Stimulated activated CD8-positive, alpha-beta memory T cell treated with anti-CD3 and anti-CD28 coated beads, Interleukin-7, amount 100 ng/mL, for 48 hours (primary cell): ENCODE measurements at regions not wholly inside any gene's neighbourhood (a gene's known extent, or its start where the extent isn't known, plus 50 kb on each side); places are given as distances from the start of the nearest gene placed in this dataset.
"Not testable (repeated sequence)": the region's sequence is repeated elsewhere in the genome, so short reads cannot be mapped to it uniquely, and the experiment has no call there.

Experiments
- DNase-seq, 2 donors: peaks; one replicate each; pipeline ENCODE4 v3.0.0-alpha.2; 2020; ENCODE audit warnings: low read depth in 1 of 2; ENCODE audit errors: extremely low read depth in 1 of 2

DNA sequence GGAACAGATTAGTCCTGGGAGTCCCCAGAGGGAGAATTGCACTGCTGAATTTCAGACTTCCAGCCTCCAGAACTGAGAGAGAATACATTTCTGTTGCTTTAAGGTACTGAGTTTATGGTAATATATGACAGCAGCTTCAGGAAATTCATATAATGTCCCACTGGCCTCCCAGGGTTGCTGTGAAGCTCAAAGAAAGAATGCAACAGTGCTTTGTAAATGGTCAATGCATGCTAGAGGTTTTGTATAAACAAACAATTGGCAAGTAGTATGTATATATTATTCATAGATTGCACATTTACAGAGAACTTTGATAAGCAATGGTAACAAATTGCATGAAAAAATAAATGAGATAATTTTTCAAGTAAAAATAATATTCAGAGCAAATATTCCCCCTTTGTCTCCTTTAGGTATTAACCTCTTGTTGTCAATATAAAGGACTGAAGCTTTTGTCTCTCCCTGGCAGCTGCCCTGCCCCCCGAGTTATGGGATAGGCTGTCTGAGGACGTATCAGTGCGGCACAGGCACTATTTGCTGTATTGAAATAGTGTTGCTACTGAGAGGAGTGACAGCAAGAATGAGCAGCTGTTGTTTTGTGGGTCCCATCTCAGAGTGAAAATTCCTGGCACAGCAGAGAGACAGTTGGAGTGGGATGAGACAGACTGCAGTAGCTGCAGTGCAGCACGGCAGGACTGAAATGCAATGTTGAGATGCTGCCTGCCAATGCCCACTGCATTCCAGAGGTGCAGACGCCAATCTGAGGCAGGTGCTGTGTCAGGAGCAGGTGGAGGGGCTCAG lies 194.2 kb upstream of the GLRA1 start:
- no peak for DNase-seq

DNA sequence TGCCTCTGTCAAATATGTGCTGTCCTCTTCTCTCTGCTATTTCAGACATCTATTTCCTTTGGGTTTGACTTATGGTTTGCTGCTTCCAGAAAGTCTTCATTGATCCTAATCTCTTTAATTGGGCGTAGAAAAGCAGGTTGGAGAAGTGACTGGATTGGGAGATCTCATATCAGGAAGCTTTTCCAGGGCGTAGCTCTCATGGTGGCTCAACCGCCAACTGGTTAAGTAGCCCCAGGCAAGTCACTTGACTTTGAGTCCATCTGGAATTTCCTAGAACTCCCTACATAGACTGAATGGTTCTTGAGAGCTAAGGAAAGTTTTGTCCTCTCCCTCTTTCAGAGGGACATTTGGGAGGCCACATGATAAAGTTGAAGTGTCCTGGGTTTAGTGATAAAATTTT lies 192.3 kb upstream of the GLRA1 start:
- DNase-seq = no peak

DNA sequence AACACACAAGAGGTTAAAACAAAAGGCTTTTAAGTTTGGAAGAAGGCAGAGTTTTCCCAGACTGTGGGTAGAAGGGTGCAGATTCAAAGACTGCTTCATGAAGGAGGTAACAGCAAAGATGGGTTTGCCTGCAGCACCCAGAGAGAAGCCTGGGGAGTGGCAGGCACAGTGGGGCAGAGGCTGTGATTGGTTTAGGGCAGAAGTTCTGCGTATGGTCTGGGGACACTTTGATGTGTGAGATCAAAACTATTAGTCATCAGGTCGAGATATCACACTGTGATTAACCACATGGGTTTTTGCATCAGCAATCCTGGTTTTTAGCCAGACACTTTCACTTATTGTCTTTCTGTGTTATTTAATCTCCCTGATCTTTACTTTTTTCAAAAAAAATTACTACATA lies 188.8 kb upstream of the GLRA1 start:
- peak in 1 of 2 donors; percentile 51 for DNase-seq

DNA sequence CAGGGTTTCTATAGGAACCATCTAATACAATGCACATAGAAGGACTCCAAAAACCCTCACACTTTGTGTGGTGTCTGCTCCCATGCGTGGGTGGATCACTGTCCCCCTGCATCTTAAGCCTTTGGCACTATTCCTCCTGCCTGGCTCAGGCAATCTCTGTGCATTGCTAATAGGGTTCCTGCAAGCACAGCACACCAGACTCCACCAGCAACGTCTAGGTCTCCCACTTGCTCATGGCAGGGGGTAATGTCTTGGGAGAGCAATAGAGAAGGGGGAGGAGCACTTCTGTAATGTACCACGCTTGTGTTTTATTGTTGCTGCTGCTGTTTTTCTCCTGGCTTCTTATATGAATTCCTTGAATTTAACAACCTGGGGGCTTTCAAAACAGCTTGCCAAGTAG lies 182.6 kb upstream of the GLRA1 start:
- DNase-seq = no peak

- DNase-seq = no peak
Observed at GRCh38 chr5:152106571-152106970, 181.9 kb upstream of the GLRA1 start.

DNA sequence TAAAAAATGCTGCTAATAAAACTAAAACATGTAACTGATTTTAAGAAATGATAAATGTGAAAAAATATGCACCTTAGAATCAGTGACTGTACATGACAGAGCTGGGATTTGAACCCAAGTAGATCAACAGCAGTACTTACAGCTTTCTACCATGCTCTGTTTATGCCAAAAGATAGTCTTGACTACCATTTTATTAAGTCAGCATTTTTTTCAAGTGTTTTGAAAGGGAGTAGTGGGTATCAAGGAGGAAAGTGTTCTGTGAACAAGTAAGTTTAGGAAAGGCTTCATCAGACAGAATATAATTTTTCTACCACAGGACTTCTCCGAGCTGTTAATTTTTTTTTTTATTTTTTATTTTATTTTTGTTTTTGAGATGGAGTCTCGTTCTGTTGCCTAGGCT lies 180.4 kb upstream of the GLRA1 start:
- no peak for DNase-seq

DNA sequence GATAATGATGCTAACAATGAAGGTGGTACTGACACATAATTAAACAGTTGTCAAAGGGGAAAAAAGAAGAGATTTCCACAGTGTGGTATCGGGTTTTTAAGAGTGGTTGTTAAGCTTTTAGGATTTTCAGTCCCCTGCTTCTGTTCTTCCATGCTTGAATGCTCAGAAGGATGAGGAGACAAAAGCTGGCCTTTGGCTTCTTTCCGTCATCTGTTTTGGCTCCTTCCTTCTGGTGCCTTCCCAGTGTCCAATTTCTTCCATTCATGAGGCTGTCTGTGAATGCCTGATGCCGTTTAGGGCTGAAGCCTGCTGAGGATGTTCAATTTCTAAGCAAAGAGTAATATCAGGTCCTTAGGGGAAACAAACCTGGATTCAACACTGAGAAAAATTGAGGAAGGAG lies 179.6 kb upstream of the GLRA1 start:
- no peak for DNase-seq

GRCh38 chr5:152102908-152103307 lies 178.3 kb upstream of the GLRA1 start:
- not testable (repeated sequence) for DNase-seq

GRCh38 chr5:152102057-152102456 lies 177.4 kb upstream of the GLRA1 start:
- no peak for DNase-seq

DNA sequence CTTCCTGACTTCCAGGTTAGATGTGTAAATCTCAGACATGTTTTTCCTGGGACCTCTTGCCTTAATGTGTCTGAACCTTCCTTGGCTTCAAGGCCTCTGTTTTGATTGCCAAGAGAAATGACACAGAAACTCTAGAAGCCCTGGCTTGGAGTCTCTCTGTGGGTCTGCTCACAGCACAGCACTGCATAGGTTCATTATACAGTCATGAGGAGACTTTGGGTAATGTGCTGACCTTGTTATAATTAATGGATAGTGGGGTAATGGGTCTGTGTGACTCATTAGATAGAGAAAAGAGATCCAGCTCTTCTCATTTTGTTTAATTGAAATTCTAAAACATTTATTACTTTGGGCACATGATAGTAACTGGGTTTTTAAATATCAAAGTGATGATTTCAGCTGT lies 175.8 kb upstream of the GLRA1 start:
- DNase-seq = no peak

- DNase-seq = no peak
Observed at GRCh38 chr5:152097128-152097527, 172.5 kb upstream of the GLRA1 start.

DNA sequence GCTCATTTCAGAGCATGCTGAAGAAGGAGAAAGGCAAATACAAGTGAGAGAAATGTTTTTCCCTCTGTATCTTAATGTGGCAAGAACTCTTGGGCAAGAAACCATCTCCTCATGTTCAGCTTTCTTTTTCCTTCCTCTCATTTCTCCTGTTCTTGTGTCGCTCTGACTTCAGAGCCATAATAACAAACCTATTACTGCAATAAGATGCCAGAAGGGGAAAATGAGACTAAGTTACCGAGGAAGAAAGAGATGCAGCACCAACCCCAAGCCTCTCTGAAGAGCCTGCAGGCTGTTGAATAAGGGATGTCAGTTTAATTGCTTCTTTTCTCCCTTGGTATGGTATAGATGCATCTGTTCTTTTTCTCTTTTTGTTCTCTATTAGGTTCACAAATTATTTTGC lies 170.1 kb upstream of the GLRA1 start:
- no peak for DNase-seq

DNA sequence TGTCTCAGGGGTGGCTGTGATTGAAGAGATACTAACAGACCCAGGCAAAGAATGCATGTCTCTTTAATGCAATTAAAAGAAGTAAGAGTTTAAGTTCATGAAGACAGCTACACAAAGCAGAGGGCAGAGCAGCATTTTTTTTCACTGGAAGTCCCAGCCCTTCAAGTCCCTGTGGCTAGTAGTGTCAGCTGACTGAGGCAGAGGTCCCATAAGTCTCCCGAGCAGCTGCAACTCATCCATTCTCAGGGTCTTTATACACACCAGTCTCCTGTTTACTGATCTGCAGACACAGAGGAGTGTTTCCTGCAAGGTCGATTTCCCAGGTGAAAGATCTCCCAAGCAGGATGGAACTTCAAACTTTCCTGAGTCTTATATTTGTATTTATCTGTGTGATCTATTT lies 169.4 kb upstream of the GLRA1 start:
- DNase-seq = no peak

GRCh38 chr5:152092580-152092979 lies 167.9 kb upstream of the GLRA1 start:
- DNase-seq = no peak

DNA sequence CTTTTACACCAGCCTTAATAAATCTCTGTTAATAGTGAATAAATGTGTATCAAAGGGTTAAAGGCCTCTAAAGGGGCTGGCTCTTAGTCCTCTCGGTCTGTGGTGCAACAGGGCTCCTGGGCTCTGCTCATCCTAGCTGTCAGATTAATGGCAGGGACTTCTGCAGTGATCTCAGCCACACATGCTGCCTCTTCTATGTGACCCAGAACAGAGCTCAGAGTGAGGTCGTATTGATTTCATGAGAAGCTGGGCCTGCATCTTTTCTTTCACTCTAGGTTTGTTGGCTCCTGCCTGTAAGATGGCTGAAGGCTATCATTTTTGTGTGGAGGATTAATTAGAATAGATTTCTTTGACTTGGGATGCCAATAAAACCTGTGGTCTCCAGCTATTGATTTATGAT lies 165.0 kb upstream of the GLRA1 start:
- no peak for DNase-seq

DNA sequence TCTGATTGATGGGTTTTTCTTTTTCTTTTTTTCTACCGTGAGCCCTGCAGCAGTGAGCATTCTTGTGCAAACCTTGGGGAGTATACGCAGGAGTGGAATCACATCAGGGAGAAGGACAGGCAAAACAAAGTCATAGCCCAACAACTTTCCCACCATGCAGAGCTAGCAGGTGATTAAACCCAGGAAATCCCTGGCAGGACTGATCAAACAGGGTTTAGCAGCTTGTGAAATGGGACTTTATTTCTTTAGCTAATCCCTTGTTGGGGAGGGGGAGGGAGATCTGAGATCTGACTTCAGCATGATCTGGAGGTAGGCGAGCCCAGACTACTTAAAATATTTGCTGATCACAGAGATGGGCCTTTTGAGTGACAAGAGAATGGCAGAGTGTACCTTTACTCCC lies 162.0 kb upstream of the GLRA1 start:
- DNase-seq = no peak

DNA sequence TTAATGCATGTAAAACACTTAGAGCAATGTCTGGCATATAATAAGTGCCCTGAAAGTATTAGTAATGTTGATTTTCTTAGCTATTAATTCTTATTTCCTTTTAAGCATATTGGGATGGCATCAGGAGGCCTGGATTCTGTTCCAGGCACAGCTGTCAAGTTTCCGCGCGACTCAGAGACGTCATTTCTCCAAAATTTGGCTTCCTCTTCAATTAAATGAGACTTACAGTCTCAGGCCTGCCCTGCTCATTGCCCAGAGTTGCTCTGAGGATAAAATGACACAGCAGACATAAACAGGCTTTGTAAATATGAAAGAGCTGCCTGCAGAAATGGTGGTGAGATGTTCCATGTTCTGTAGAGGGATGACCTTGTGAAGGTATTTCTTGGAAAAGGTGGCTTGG lies 159.8 kb upstream of the GLRA1 start:
- no peak for DNase-seq

DNA sequence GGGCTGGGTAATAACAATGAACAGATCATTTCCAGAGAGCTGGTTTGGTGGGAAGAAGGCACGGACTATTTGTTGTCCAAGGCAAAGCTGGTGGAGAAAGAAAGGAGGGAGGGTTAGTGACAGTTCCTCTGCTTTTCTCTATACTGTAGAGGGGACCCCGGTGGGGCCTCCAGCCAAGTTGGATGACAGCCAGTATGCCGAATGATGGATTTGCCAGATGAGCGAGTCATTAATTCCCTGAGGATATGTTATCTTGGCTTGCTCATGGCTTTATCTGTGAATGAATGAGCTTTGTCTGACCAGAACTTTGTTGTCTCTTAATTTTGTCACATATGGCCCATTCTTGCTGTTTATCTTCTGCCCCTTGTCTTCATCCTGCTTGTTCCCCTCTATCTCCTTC lies 158.6 kb upstream of the GLRA1 start:
- no peak for DNase-seq

DNA sequence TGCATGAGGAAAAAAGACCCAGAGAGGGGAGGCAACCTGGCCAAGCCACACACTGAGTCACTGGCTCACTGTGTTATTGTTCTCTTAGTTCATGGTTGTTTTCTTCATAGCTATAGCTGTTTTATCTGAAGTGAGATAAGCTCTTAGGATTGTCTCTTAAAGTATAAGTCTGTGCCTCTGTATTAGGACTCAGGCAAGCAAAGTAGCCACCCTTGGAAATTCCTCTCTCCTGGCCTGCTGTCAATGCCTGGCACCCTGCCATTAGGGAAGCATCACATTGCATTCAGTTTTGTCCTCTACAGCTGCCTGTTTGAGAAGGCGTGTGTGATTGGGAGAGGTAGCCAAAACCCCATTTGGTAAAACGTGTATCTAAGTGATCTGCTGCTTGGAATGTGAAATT lies 147.4 kb upstream of the GLRA1 start:
- no peak for DNase-seq

- DNase-seq = no peak
Observed at GRCh38 chr5:152070591-152070990, 145.9 kb upstream of the GLRA1 start.

DNA sequence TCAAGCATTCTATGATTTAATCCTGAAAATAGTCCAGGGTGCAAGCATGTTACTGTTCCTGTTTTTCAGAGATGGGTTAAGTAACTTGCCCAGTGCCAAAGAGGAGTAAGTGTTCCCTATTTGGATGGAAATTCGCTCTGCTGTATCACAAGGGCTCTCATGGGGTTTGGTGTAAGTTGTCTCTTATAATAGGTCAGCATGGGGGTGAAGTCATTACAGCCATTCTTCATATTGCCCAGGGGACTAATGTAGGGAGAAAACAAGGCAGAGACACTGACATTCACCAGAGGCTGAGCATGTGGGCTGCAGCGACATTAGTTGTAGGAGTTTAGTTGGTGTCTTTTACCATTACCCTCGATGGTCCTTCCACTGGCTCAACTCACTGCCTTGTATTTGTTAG lies 142.1 kb upstream of the GLRA1 start:
- no peak for DNase-seq

DNA sequence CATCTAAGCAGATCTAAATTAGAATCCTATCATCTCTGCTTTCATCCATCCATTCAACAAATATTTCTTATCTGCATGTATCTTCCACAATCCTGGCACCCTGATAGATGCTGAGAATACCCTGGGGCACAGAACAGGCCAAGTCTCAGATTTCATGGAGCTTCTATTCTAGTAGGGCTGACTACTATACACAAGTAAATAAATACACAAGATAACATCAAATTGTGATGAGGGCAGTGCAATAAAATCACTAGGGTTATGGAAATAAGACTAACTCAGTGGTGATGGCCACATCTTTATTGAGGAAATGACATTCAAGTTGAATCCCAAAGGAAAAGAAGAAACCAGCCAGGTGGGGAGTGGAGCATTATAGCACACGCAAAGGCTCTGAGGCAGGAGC lies 138.4 kb upstream of the GLRA1 start:
- no peak for DNase-seq

- no peak for DNase-seq
Observed at GRCh38 chr5:152061095-152061494, 136.4 kb upstream of the GLRA1 start.
